Thyroid gland (tissue), 4 donors: ENCODE measurements at regions not wholly inside any gene's neighbourhood (a gene's known extent, or its start where the extent isn't known, plus 50 kb on each side); places are given as distances from the start of the nearest gene placed in this dataset.

ENCODE experiments used
- POLR2A ChIP-seq, 2 donors: fragments of 450-650 bp; IDR thresholded peaks; one replicate each; pipeline ENCODE4 v1.6.1; 2017; ENCODE audit warnings: antibody characterized with exemption in 2 of 2, mild to moderate bottlenecking in 2 of 2, moderate library complexity in 1 of 2
- TF ChIP-seq, protein P1 (sequence below), 6 experiments: fragments of 200-600 bp in 3 of 6; fragments of 450-650 bp in 3 of 6; sonication (generic) in 3 of 6; IDR thresholded peaks; one replicate each; pipeline ENCODE4 v1.5.1; 2016 to 2019; ENCODE audit warnings: antibody characterized with exemption in 6 of 6, mild to moderate bottlenecking in 2 of 6, inconsistent platforms in 1 of 6, moderate library complexity in 1 of 6

DNA sequence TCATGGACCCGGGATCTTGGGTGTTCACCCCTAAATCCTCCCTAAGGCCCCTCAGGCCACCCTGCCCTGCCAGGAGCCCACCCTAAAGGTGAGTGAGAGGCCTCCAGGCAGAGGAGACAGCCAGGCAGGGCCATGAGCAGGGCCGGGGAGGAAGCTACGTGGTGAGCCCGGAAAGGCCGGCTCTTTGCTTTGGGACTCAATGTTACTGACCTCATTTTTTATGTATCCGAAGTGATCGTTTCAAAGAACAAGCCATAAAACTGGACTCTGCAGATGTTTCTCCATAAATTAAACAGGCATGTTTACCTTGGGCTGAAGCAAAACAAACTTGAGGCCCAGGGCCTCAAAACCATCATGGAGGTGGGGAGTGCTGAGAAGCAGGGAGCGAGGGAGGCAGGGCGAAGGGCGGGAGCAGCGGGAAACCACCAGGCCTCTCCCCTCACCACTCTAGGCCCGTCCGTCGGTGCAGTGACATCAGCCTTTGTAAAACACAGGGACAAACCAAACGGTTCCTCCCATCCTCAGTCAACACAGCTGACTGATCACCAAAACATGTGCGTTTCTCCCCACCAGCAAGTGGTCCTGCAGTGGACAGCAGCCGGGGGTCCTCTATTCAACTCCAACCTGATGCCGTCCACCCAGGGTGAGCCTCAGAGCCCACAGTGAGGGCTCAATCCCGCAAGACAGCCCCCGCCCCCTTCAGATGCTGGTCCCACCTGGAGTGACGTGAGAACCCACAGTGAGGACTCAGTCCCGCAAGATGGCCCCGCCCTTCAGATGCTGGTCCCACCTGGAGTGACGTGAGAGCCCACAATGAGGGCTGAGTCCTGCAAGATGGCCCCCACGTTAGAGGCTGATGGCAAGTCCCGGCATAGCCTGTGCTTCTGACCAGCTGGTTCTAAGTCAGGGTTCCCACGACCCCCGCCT lies 102.9 kb upstream of the LRPAP1 start:
- TF ChIP-seq, protein P1, sequence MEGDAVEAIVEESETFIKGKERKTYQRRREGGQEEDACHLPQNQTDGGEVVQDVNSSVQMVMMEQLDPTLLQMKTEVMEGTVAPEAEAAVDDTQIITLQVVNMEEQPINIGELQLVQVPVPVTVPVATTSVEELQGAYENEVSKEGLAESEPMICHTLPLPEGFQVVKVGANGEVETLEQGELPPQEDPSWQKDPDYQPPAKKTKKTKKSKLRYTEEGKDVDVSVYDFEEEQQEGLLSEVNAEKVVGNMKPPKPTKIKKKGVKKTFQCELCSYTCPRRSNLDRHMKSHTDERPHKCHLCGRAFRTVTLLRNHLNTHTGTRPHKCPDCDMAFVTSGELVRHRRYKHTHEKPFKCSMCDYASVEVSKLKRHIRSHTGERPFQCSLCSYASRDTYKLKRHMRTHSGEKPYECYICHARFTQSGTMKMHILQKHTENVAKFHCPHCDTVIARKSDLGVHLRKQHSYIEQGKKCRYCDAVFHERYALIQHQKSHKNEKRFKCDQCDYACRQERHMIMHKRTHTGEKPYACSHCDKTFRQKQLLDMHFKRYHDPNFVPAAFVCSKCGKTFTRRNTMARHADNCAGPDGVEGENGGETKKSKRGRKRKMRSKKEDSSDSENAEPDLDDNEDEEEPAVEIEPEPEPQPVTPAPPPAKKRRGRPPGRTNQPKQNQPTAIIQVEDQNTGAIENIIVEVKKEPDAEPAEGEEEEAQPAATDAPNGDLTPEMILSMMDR (IDR thresholded peaks at IDR 0.05), result no peak
- TF ChIP-seq POLR2A (IDR thresholded peaks at IDR 0.05), result no peak
